PC-3 (cell line): ENCODE measurements at regions not wholly inside any gene's neighbourhood (a gene's known extent, or its start where the extent isn't known, plus 50 kb on each side); places are given as distances from the start of the nearest gene placed in this dataset.

Experiments
- ATAC-seq: fragments of 200-7000 bp; cut with Tn5 transposase; 2 replicates; pipeline ENCODE4 v1.9.1; 2020; ENCODE audit warnings: mild to moderate bottlenecking, moderate library complexity
- BruUV-seq: library from RNA; stranded (reverse); fragments of 400-500 nt; replicated peaks from 2 replicates; lab custom pipeline; 2021; lab: Mats Ljungman, UMichigan
- CTCF ChIA-PET: fragments of 300-600 bp; sonication (Branson Sonifier 250); formaldehyde crosslinking; loops from one replicate; lab custom pipeline; 2022; ENCODE audit warnings: antibody characterized with exemption; lab: Charles Lee
- POLR2A ChIA-PET: fragments of 300-600 bp; sonication (Branson Sonifier 250); formaldehyde crosslinking; loops from one replicate; lab custom pipeline; 2022; ENCODE audit warnings: antibody characterized with exemption; ENCODE audit not compliant: unreplicated experiment; lab: Charles Lee
- DNase-seq: peaks from one replicate; pipeline ENCODE4 v3.0.0-alpha.2; 2015
- H2AFZ ChIP-seq: fragments of 300-600 bp; sonication (generic); 2 replicates; pipeline ENCODE4 v1.6.0; 2016; ENCODE audit warnings: antibody characterized with exemption, low read length
- H3F3A ChIP-seq: fragments of 300-600 bp; sonication (generic); one replicate; pipeline ENCODE4 v1.6.0; 2017; ENCODE audit warnings: antibody characterized with exemption, low read length, control low read depth, mild to moderate bottlenecking; ENCODE audit not compliant: unreplicated experiment
- H3K27ac ChIP-seq: fragments of 300-600 bp; sonication (generic); 2 replicates; pipeline ENCODE4 v1.5.1; 2016; ENCODE audit warnings: mild to moderate bottlenecking, low read length
- H3K27me3 ChIP-seq: fragments of 300-600 bp; sonication (generic); 2 replicates; pipeline ENCODE4 v1.6.1; 2016; ENCODE audit warnings: low read length, mixed read lengths
- H3K36me3 ChIP-seq: fragments of 300-600 bp; sonication (generic); 2 replicates; pipeline ENCODE4 v1.6.1; 2016; ENCODE audit warnings: low read depth, mixed run types, low read length, mixed read lengths
- H3K4me1 ChIP-seq: fragments of 300-600 bp; sonication (generic); 2 replicates; pipeline ENCODE4 v1.5.1; 2016; ENCODE audit warnings: low read length; ENCODE audit not compliant: insufficient read depth
- H3K4me2 ChIP-seq: fragments of 300-600 bp; sonication (generic); 2 replicates; pipeline ENCODE4 v1.6.0; 2016; ENCODE audit warnings: low read length
- H3K4me3 ChIP-seq: fragments of 300-600 bp; sonication (generic); 2 replicates; pipeline ENCODE4 v1.5.1; 2016; ENCODE audit warnings: mild to moderate bottlenecking, low read length, mixed read lengths
- H3K79me2 ChIP-seq: fragments of 300-600 bp; sonication (generic); 2 replicates; pipeline ENCODE4 v1.6.1; 2017; ENCODE audit warnings: low read length, mixed read lengths
- H3K9ac ChIP-seq: fragments of 300-600 bp; sonication (generic); 2 replicates; pipeline ENCODE4 v1.6.0; 2016; ENCODE audit warnings: mild to moderate bottlenecking, low read length
- H3K9me2 ChIP-seq: fragments of 300-600 bp; sonication (generic); replicated peaks from 2 replicates; pipeline ENCODE4 v1.6.1; 2016; ENCODE audit warnings: mixed run types, low read length, mixed read lengths
- H3K9me3 ChIP-seq: fragments of 300-600 bp; sonication (generic); 2 replicates; pipeline ENCODE4 v1.6.1; 2016; ENCODE audit warnings: low read length, mixed read lengths
- H4K20me1 ChIP-seq: fragments of 300-600 bp; sonication (generic); 2 replicates; pipeline ENCODE4 v1.6.1; 2016; ENCODE audit warnings: low read length, mixed read lengths
- CTCF ChIP-seq: fragments of 300-600 bp; sonication (generic); conservative IDR thresholded peaks from 2 replicates; pipeline ENCODE4 v1.5.1; 2017; ENCODE audit warnings: antibody characterized with exemption, low read depth, mild to moderate bottlenecking, low read length
- EZH2 ChIP-seq: fragments of 300-600 bp; sonication (generic); IDR thresholded peaks from one replicate; pipeline ENCODE4 v1.6.1; 2017; ENCODE audit warnings: antibody characterized with exemption, mild to moderate bottlenecking, low read length; ENCODE audit not compliant: unreplicated experiment
- EZH2phosphoT487 ChIP-seq: fragments of 300-600 bp; sonication (generic); IDR thresholded peaks from 2 replicates; pipeline ENCODE4 v1.6.1; 2018; ENCODE audit warnings: mild to moderate bottlenecking, antibody characterized with exemption, low read length, borderline replicate concordance
- intact Hi-C: fragments of 100-400 bp; cut with micrococcal nuclease; formaldehyde crosslinking; loops from 2 replicates; pipeline ENCODE4 v1.9.0; 2023

- BruUV-seq: no TSS peak
- CTCF ChIA-PET: no interaction called here
- no peak overlapping the region for H3K27ac ChIP-seq
These were observed 364.3 kb downstream of the SHANK2 start for GRCh38 chr11:70888061-70888460.

GRCh38 chr11:70889411-70889810 is 363.0 kb downstream of the SHANK2 start:
- BruUV-seq: no TSS peak

More at GRCh38 chr11:70888061-70888460, 364.3 kb downstream of the SHANK2 start:
- H3K9me3 ChIP-seq: no peaks in the 10 kb centered on the region
- no peaks in the 10 kb centered on the region for H3K4me1 ChIP-seq
- no peaks in the 10 kb centered on the region for H3K27me3 ChIP-seq
- no peaks in the 10 kb centered on the region for H3K36me3 ChIP-seq
- no peak overlapping the region for H3K9ac ChIP-seq
- ATAC-seq: no peak
- no peaks in the 10 kb centered on the region for H4K20me1 ChIP-seq
- POLR2A ChIA-PET: no interaction called here
- no peak overlapping the region for H3K4me3 ChIP-seq
- no peak overlapping the region for H2AFZ ChIP-seq
- DNase-seq: no peak
- intact Hi-C loops: no loop called here
- no peaks in the 10 kb centered on the region for H3K9me2 ChIP-seq
- TF ChIP-seq EZH2phosphoT487: no peak
- TF ChIP-seq CTCF: no peak
- TF ChIP-seq EZH2: no peak
- H3K79me2 ChIP-seq: no peaks in the 10 kb centered on the region
- H3K4me2 ChIP-seq: no peak overlapping the region
- no peaks in the 10 kb centered on the region for H3F3A ChIP-seq

More at GRCh38 chr11:70889411-70889810, 363.0 kb downstream of the SHANK2 start:
- ATAC-seq (no peak), DNase-seq (no peak)
- Histone ChIP-seq H3K27me3 (no peaks in the 10 kb centered on the region), H3K9me2 (no peaks in the 10 kb centered on the region), H3K9me3 (no peaks in the 10 kb centered on the region), H3K27ac (no peak overlapping the region), H3K36me3 (no peaks in the 10 kb centered on the region), H3F3A (no peaks in the 10 kb centered on the region), H3K9ac (no peak overlapping the region), H3K4me1 (no peaks in the 10 kb centered on the region), H3K4me2 (no peak overlapping the region), H3K79me2 (no peaks in the 10 kb centered on the region), H3K4me3 (no peak overlapping the region), H2AFZ (no peak overlapping the region), H4K20me1 (no peaks in the 10 kb centered on the region)
- POLR2A ChIA-PET: no interaction called here
- intact Hi-C loops: no loop called here
- TF ChIP-seq CTCF (no peak), EZH2phosphoT487 (no peak), EZH2 (no peak)
- CTCF ChIA-PET: no interaction called here
